ENCODE measurements at regions not wholly inside any gene's neighbourhood (a gene's known extent, or its start where the extent isn't known, plus 50 kb on each side); places are given as distances from the start of the nearest gene placed in this dataset.

DNA sequence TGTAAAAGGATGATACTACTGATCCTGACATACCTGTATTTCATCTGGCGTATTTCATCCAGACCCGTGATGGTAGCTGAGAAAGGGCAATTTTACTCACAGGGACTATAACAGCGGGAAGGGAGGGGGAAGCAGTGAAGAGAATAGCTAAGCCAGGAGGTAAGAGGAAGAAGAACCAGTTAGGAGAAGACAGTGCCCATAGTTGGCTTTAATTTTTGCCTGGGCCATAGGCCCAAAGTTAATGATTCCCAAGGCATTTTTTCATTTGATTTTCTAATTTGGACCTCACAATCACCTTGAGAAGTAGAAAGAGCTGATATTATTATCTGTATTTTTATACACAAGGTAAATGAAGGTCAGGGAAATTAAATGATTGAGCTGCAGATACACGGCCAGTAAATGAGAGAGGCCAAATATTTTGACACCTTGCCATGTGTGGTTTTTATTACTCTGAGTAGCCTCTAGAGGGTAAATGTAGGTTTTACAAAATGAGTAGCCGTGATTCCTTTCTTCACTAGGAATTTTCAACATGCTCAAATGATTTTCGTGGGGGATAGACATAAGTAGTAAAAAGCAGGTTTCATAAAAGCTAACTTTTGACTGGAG lies 382.2 kb downstream of the FUT8 start:
- DNase-seq = no peak
- TF ChIP-seq GATA1 (IDR thresholded peaks at IDR 0.05; ENCODE audit: low read depth, low read length) = no peak
- TF ChIP-seq POLR2A (IDR thresholded peaks at IDR 0.05; ENCODE audit: low read length) = no peak

DNA sequence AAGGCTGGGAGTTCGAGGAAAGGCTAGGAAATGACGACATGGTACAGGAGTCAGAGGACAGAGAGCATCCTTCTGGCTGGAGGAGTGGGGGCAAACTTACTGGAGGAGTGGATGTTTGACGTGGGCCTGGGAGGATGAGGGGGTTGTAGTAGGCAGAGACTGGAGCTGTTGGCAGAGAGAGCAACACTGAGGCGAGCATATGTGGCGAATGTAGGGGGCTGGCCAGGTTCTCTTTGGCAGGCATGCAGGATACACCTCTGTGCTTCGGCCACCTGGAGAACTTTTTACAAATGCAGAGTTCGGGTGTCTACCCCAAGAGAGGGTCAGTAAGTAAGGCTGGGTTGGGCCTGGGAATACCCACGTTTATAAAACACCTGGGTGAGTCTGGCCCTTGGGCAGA lies 385.7 kb downstream of the FUT8 start:
- DNase-seq = no peak
- TF ChIP-seq GATA1 (IDR thresholded peaks at IDR 0.05; ENCODE audit: low read depth, low read length) (no peak), POLR2A (IDR thresholded peaks at IDR 0.05; ENCODE audit: low read length) (no peak)

- DNase-seq = no peak
- TF ChIP-seq POLR2A (IDR thresholded peaks at IDR 0.05; ENCODE audit: low read length) = no peak
Measured at GRCh38 chr14:65800694-65801093, 388.2 kb downstream of the FUT8 start.

DNA sequence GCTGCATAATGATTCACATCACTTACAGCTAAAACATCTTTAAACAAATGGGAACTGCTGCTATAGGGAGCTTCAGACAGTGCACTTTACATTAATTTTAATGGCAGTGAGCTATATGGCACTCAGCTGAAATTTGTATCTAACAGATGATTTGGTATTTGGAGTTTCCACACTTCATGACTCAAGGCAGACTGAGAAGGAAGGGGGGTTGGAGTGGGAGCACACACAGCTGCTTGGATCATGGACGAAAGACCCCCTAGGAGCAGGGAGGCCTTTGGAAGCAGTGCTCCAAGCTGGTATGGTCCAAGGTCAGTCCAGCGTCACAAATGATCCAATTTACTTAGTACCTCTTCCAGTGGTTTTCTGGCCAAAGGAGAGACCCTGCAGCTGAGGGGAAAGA lies 389.7 kb downstream of the FUT8 start:
- TF ChIP-seq POLR2A (IDR thresholded peaks at IDR 0.05; ENCODE audit: low read length) = no peak
- DNase-seq = no peak

DNA sequence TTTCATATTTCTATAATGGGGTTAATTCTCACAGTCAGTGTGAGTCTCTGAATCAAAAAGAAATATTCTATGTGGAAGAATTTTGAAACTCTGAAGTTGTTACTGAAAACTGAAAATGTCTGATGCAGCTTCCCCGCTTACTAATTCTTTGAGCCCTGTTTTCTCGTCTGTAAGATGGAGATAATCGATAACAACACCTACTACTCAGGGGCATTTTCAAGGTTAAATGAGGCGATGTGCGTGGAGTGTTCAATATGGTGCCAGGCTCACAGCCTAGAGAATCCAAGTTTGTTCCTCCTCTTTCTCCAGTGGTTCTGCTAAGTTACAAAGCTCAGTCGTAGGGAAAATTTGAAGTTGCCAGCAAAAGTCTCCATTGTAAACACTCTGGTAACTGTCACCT lies 391.4 kb downstream of the FUT8 start:
- DNase-seq = no peak
- TF ChIP-seq POLR2A (IDR thresholded peaks at IDR 0.05; ENCODE audit: low read length) (no peak), GATA1 (IDR thresholded peaks at IDR 0.05; ENCODE audit: low read depth, low read length) (no peak)

DNA sequence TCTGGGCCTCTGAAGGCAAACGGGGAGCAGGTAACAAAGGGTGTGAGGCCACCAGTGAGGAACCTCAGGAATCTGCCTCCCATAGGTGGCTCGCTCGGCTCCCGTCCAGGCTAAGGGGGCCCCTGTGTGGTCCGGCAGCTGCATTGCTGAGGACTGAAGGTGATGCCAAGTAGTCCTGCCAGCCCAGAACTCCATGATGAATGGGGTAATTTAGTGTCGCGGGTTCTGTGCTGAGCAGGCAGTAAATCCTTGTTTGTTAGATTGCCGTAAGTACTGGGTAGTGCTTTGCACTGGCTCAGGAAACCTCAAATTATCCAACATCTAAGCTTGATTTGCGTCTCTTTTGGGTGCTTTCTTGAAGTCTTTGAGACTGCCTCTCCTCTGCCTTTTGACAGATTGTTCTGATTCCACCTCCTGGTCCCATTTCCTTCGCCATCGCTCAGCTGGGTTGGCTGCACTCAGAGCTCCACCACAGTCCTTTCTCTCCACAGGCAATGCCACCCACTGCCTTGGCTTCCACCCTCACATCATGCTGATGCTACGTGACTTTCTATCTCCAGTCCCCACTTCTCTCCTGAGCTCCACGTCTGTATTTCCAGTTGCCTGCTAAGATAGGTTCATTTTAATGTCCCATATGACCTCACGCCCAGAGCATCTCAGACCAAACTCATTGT lies 392.0 kb downstream of the FUT8 start:
- TF ChIP-seq GATA1 (IDR thresholded peaks at IDR 0.05; ENCODE audit: low read depth, low read length) (no peak), POLR2A (IDR thresholded peaks at IDR 0.05; ENCODE audit: low read length) (no peak)
- no peak for DNase-seq

DNA sequence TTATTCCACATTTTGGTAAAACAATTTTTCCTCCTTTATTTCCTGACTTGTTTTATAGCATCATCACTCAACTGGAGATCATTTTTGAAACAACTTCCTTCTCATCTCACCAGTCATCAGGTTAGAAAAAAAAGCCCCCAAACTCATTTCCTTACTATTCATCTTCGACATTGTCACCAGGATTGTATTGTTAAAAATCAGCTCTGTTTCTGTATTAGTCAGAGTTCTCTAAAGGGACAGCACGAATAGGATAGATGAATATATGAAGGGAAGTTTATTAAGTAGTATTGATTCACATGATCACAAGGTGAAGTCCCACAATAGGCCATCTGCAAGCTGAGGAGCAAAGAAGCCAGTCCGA lies 392.6 kb downstream of the FUT8 start:
- TF ChIP-seq POLR2A (IDR thresholded peaks at IDR 0.05; ENCODE audit: low read length) (no peak), GATA1 (IDR thresholded peaks at IDR 0.05; ENCODE audit: low read depth, low read length) (no peak)
- no peak for DNase-seq

GRCh38 chr14:65808390-65808789 lies 395.9 kb downstream of the FUT8 start:
- DNase-seq = no peak
- TF ChIP-seq POLR2A (IDR thresholded peaks at IDR 0.05; ENCODE audit: low read length) (no peak), GATA1 (IDR thresholded peaks at IDR 0.05; ENCODE audit: low read depth, low read length) (no peak)

DNA sequence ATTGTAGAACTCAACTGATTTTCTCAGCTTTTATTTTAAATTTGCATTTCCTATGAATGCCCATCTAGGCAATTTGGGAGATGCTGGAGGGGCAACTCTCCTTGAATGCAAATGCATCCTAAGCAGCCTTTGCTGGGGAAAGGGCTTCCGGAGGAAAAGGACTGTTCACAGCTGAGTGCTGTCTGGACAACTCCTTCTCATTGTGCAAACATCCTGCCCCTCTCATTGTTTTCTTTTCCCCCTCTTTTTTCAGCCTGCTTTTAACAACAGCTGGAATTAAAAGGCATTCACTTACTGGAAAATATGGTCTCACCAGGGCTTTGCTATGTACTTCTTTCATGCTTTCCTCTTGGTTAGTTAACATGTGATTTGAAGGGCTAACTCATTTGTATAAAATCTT lies 397.8 kb downstream of the FUT8 start:
- no peak for DNase-seq
- TF ChIP-seq POLR2A (IDR thresholded peaks at IDR 0.05; ENCODE audit: low read length) = no peak
- TF ChIP-seq GATA1 (IDR thresholded peaks at IDR 0.05; ENCODE audit: low read depth, low read length) = no peak

- no peak for TF ChIP-seq GATA1 (IDR thresholded peaks at IDR 0.05; ENCODE audit: low read depth, low read length)
- TF ChIP-seq POLR2A (IDR thresholded peaks at IDR 0.05; ENCODE audit: low read length) = no peak
Measured at GRCh38 chr14:65813760-65814384, 401.3 kb downstream of the FUT8 start.

GRCh38 chr14:65815127-65815526 lies 402.6 kb downstream of the FUT8 start:
- no peak for TF ChIP-seq POLR2A (IDR thresholded peaks at IDR 0.05; ENCODE audit: low read length)
- no peak for TF ChIP-seq GATA1 (IDR thresholded peaks at IDR 0.05; ENCODE audit: low read depth, low read length)
- DNase-seq = no peak

More at GRCh38 chr14:65813760-65814384, 401.3 kb downstream of the FUT8 start:
- peak in 1 of 2 experiments; percentile 6 for DNase-seq

- TF ChIP-seq POLR2A (IDR thresholded peaks at IDR 0.05; ENCODE audit: low read length) (no peak), GATA1 (IDR thresholded peaks at IDR 0.05; ENCODE audit: low read depth, low read length) (no peak)
- no peak for DNase-seq
Measured at GRCh38 chr14:65817011-65817410, 404.5 kb downstream of the FUT8 start.

DNA sequence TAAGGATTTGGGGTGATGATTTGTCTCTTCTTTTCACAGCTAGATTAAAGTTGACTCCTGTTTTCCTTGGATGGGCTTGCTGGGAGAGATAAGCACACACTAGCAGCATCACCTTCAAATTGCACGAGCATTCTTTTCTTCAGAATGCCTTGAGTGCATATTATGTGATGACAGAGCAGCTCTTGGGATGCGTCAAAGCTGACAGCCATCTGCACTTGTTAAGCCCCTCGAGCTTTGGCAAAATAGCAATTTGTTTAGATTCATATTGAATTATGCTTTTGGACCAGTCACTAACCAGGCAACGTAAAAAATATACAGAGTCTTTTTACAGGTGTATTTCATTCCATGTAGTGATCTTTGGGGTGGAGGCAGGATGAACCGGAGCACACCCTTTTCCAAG lies 407.0 kb downstream of the FUT8 start:
- DNase-seq = no peak
- TF ChIP-seq GATA1 (IDR thresholded peaks at IDR 0.05; ENCODE audit: low read depth, low read length) (no peak), POLR2A (IDR thresholded peaks at IDR 0.05; ENCODE audit: low read length) (no peak)

DNA sequence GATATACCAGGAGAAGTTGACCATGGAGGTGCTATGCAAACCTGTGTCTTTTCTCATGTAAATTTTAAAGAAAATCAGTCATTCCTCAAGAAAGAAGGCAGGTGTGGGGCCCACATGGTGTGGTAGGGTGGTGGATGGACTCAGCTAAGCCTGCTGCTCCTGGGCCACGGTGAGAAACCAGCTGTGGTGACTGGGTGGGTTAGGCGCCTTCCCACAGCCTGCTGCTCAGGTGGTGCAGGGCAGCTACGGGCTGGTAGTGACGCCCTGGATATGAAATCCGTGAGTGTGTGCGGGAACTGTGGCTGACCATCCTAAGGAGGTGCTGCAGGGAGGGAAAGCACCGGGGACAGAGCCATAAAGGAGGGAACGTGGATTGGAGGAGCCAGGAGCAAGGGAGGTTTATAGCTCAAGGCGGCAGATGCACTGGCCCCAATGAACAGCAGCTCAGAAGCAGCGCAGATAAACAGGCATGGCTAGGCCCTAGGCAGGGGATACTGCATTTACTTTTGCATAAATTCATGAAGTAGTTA lies 408.8 kb downstream of the FUT8 start:
- no peak for DNase-seq
- no peak for TF ChIP-seq GATA1 (IDR thresholded peaks at IDR 0.05; ENCODE audit: low read depth, low read length)
- no peak for TF ChIP-seq POLR2A (IDR thresholded peaks at IDR 0.05; ENCODE audit: low read length)

Data from erythroblast (primary cell).